Gastrocnemius medialis (tissue), 4 donors: ENCODE measurements at regions not wholly inside any gene's neighbourhood (a gene's known extent, or its start where the extent isn't known, plus 50 kb on each side); places are given as distances from the start of the nearest gene placed in this dataset.

ENCODE experiments used
- POLR2A ChIP-seq, 2 donors: fragments of 450-650 bp; IDR thresholded peaks; one replicate each; pipeline ENCODE4 v1.6.1; 2017; ENCODE audit warnings: antibody characterized with exemption in 2 of 2, mild to moderate bottlenecking in 2 of 2, moderate library complexity in 2 of 2
- TF ChIP-seq, protein P1 (sequence below), 5 experiments: fragments of 450-650 bp in 3 of 5; fragments of 200-600 bp in 2 of 5; sonication (generic) in 2 of 5; IDR thresholded peaks in 4 of 5; conservative IDR thresholded peaks in 1 of 5; 1 replicate in 4 of 5; 2 replicates in 1 of 5; pipeline ENCODE4 v1.5.1; 2016 to 2019; ENCODE audit warnings: antibody characterized with exemption in 5 of 5, mild to moderate bottlenecking in 3 of 5, moderate library complexity in 3 of 5

GRCh38 chr14:25400607-25401206, 350.8 kb upstream of the STXBP6 start:
- TF ChIP-seq, protein P1, sequence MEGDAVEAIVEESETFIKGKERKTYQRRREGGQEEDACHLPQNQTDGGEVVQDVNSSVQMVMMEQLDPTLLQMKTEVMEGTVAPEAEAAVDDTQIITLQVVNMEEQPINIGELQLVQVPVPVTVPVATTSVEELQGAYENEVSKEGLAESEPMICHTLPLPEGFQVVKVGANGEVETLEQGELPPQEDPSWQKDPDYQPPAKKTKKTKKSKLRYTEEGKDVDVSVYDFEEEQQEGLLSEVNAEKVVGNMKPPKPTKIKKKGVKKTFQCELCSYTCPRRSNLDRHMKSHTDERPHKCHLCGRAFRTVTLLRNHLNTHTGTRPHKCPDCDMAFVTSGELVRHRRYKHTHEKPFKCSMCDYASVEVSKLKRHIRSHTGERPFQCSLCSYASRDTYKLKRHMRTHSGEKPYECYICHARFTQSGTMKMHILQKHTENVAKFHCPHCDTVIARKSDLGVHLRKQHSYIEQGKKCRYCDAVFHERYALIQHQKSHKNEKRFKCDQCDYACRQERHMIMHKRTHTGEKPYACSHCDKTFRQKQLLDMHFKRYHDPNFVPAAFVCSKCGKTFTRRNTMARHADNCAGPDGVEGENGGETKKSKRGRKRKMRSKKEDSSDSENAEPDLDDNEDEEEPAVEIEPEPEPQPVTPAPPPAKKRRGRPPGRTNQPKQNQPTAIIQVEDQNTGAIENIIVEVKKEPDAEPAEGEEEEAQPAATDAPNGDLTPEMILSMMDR (IDR thresholded peaks at IDR 0.05 in 4 of 5, conservative IDR thresholded peaks at IDR 0.05 in 1 of 5), result peak in 3 of 5 experiments; percentile 15 to 44 (median 36)
- no peak for TF ChIP-seq POLR2A (IDR thresholded peaks at IDR 0.05)
